Astrocyte of the cerebellum (primary cell): ENCODE measurements at regions not wholly inside any gene's neighbourhood (a gene's known extent, or its start where the extent isn't known, plus 50 kb on each side); places are given as distances from the start of the nearest gene placed in this dataset.
"Not testable (repeated sequence)": the region's sequence is repeated elsewhere in the genome, so short reads cannot be mapped to it uniquely, and the experiment has no call there.

Experiments used
- DNase-seq: peaks from one replicate; pipeline ENCODE4 v3.0.0-alpha.2; 2011; ENCODE audit warnings: low read depth
- H3K4me3 ChIP-seq: 2 replicates; pipeline ENCODE4 v1.5.1; 2011; ENCODE audit warnings: mild to moderate bottlenecking, low read depth, low read length, moderate library complexity
- CTCF ChIP-seq: IDR thresholded peaks from 2 replicates; pipeline ENCODE4 v1.5.1; 2012; ENCODE audit warnings: low read length, low read depth, moderate library complexity, mild to moderate bottlenecking; ENCODE audit errors: missing control alignments
- in situ Hi-C: cut with HindIII; loops from 2 replicates; pipeline ENCODE4 v1.10.0; 2017; ENCODE audit warnings: low sequenced_read_pairs

- in situ Hi-C loops, result no loop called here
- H3K4me3 ChIP-seq, result no peak overlapping the region
- no peak for TF ChIP-seq CTCF
- DNase-seq, result no peak
These were observed 53.8 kb downstream of the ADRB2 start for GRCh38 chr5:148880197-148880596.

GRCh38 chr5:148880696-148881095 is 54.3 kb downstream of the ADRB2 start:
- no peak for TF ChIP-seq CTCF
- H3K4me3 ChIP-seq, result no peak overlapping the region
- no peak for DNase-seq
- in situ Hi-C loops, result no loop called here

- no peak for TF ChIP-seq CTCF
- H3K4me3 ChIP-seq, result no peak overlapping the region
- no peak for DNase-seq
- in situ Hi-C loops, result no loop called here
These were observed 55.9 kb downstream of the ADRB2 start for GRCh38 chr5:148882332-148882731.

- DNase-seq, result no peak
- H3K4me3 ChIP-seq, result no peak overlapping the region
- in situ Hi-C loops, result no loop called here
- TF ChIP-seq CTCF, result no peak
These were observed 58.1 kb downstream of the ADRB2 start for GRCh38 chr5:148884339-148885020.

GRCh38 chr5:148887123-148887881 is 60.9 kb downstream of the ADRB2 start:
- no peak for TF ChIP-seq CTCF
- in situ Hi-C loops, result no loop called here
- H3K4me3 ChIP-seq, result no peak overlapping the region
- no peak for DNase-seq

GRCh38 chr5:148889936-148890335 is 63.5 kb downstream of the ADRB2 start:
- H3K4me3 ChIP-seq, DNase-seq, in situ Hi-C loops: not testable (repeated sequence)

GRCh38 chr5:148895441-148895840 is 69.0 kb downstream of the ADRB2 start:
- DNase-seq, H3K4me3 ChIP-seq, in situ Hi-C loops: not testable (repeated sequence)
